GM19035 (cell line): ENCODE measurements at regions not wholly inside any gene's neighbourhood (a gene's known extent, or its start where the extent isn't known, plus 50 kb on each side); places are given as distances from the start of the nearest gene placed in this dataset.
"Not testable (repeated sequence)": the region's sequence is repeated elsewhere in the genome, so short reads cannot be mapped to it uniquely, and the experiment has no call there.

Source experiments
- ATAC-seq: cut with Tn5 transposase; IDR thresholded peaks from one replicate; pipeline ENCODE4 v1.9.1; 2021; ENCODE audit not compliant: unreplicated experiment

DNA sequence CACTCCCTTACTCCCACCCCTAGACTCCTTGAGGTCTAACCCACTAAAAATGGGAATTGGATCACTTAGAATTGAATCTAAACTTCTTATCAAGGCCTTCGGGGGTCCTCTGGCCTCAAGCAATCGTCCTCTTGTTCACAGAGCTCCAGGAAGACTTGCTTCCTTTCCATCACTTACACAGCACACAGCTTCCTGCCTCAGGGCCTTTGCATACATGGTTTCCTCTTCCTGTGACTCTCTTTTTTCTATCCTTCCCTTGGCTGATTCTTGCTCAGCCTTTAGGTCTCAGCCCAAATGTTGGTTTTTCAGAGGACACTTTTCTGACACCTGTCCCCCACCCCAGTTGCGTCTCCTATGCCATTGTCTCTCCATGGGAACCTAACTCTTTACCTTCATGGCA lies 50.0 kb upstream of the ALDH1B1 start:
- ATAC-seq, result no peak

DNA sequence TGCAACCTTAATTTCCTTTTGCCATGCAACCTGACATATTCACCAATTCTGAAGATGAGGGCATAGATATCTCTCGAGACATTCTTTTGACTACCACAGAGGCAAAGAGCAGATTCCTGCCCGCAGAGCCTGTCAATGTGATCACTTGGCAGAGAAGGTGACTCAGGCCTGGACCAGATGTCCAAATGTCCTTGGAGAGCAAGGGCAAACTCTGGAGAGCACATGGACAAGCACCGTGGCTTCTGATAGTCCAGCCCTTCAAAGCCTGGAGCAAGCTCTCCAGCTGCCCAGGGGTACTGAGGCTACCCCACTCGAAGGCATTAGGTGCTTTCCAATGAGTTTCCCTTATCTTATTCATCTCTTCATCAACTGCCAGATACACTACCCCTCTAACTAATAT lies 50.4 kb upstream of the ALDH1B1 start:
- ATAC-seq, result no peak

DNA sequence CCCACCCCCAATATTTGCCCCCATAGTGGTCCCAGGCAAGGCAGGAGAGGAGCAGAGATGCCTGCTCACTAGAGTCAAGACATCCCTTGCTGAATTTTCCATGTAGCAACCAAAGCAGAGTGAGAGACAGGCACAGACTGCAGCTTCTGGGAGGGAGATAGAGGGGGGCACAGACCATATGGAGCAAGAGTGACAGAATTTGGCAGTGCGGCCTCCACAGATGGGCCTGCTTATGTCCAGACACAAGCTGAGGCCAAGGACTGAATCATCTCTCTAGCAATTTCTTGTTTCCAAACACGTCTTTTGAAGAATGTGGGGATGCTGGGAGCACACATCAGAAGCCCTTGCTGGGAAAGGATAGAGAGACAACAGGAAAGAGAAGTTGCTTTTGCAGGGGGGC lies 53.0 kb upstream of the ALDH1B1 start:
- ATAC-seq, result no peak

DNA sequence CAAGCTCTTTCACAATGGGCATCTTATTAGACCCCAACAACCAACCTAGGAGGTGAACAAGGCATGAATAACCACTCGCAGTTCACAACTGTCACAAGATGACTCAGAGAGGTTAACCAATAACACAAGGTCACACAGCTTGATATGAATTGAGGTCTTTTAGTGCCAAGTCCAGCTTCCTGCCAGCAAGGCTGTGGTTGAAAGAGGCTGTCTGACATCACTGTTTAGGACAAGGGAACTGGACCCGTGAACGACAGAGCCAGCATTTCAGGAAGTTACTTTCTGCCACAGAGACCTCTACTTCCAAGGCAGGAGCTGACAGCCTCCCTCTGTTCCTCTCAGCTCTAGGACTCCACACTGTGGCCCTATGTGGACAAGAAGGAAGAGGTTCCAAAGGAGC lies 53.4 kb upstream of the ALDH1B1 start:
- no peak for ATAC-seq

DNA sequence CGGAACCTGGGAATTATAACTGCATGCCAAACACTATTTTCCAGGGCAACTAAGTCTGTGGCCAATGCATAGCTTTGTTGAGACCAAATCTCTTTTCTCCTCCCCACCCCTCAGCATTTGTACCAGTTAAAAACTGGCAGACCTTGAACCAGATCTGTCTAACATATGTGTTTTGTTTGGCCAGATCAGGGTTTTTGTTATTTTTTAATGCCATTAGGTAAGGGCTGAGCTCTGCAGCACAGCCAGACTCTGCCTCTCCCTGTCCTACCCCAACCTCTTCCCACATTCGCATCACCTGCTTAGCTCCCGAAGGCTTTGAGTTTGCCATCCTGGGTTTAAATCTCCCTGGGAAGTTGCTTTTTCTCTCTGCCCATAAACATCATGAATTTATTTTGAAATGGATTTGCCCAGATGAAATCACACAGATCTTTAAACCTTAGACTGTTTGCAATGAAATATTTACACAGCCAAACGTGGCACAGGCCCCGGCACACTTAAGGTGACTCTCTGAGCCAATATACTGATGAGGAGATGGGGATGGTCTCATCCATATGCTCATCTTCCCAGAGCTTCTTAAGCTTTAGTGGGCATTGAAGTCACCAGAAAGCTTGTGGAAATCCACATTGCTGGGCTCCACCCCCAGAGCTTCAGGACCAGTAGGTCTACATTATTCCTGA lies 54.0 kb upstream of the ALDH1B1 start:
- ATAC-seq, result no peak

DNA sequence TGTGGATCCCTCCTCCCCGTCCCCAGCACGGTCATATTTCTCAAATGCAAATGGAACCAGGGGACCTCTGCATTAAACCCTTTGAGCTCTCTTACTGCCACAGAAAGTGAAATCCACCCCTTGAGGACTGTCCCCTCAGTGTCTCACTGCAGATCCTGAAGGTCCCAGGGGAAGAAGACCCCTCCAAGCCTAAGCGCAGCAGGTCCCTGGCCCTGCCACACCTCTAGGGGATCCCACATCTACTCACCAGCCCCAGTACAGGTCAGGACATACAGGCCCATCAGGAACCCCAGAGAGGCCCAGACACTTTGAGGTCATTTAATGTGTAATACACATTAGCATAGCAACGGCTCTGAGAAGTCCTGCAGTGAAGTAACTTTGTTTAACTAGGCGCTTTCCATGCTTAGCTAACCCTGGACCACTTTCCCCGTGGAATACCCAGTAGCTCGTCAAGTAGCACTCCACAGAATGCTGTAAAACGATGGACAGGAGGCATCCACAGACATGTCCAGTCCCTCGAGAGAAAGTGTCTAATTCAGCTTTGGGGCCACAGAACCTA lies 54.7 kb upstream of the ALDH1B1 start:
- no peak for ATAC-seq

DNA sequence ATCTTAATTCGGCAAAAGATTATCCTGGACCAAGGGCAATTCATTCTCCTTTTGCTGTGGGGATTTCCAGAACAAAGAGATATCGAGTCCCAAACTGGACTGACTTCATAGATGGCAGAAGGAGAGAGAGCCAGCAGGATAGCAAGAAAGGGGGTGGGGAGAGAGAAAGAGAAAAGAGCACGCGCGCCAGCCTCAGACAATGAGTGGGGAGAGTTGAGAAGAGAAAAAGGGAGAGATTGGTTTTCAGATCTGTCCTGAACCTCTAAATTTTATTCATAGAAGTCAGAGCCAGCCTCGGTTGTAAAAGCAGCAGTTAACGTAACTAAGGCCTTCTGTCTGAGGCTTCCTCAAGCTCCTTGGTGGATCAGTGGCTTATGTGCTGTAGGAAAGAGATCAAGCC lies 55.3 kb upstream of the ALDH1B1 start:
- ATAC-seq, result no peak

DNA sequence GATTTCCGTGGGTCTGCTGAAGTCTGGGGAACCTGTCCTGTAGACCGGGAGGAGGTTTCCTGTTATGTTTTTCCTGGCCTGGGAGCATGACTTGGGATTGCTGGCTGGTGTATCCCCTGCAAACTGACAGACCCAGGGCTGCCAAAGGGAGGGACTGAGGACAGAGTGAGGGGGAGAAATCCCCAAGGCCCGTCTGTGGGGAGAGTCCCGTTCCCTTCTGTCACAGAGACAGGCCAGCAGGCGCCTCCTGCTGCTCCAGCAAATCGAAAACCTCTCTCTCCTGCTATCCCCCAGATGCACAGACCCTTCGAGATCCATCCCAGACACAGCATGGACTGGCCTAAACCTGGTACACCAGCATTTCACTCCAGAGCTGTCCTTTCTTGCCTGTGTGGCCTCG lies 56.2 kb upstream of the ALDH1B1 start:
- ATAC-seq, result no peak

DNA sequence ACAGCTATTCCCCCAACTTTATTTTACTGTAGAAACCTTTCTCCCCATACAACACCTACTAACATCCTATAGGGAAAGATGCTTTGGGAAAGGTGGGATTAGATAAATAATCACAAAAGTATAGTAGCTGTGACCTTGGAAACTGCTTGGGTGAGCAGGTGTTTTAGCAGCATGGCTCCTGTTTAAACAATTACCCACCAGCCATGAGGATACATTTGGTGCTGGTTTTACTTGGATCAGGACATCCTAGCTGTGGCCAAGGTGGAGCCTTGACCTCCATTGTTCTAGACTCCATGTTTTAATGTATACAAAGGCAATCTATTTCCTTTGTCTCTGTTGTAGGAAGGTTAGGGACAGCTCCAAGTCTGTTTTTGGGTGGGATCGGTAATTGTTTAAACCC lies 56.8 kb upstream of the ALDH1B1 start:
- no peak for ATAC-seq

DNA sequence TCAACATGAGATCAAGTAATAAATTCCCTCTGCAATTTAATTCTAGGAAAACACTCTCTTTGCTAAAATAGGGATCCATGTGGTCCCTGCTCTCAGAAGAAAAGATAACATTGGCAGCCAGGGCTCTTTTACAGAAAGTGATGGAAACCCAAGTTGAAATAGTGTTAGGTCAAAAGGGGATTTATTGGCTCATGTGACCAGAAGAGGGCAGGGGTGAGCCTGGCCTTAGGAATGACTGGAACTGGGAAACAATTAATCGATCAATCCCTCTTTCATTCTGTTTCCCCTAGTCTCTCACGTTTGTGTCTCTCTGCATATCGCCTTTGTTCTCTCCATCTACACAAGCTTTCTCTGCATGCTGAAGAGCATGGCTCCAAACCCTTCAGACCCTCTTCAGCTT lies 58.3 kb upstream of the ALDH1B1 start:
- ATAC-seq, result no peak

DNA sequence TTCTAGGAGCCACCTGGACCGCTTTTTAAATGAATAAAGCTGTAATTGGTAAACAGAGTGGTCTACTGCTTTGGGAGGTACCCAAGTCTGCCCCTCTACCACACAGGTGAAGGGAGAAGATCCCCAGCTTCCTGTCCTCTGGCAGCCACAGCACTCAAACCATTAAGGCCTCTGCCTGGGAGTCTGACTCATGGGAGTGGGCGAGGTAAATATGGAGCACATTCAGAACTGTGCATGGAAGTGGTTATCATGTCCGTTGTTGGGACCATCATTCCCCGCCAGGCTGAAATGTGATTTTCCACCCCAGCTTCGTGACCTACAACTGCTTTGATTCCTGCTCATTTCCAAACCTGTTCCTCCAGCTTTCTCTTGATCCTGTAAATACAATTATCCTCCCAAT lies 59.5 kb upstream of the ALDH1B1 start:
- no peak for ATAC-seq

DNA sequence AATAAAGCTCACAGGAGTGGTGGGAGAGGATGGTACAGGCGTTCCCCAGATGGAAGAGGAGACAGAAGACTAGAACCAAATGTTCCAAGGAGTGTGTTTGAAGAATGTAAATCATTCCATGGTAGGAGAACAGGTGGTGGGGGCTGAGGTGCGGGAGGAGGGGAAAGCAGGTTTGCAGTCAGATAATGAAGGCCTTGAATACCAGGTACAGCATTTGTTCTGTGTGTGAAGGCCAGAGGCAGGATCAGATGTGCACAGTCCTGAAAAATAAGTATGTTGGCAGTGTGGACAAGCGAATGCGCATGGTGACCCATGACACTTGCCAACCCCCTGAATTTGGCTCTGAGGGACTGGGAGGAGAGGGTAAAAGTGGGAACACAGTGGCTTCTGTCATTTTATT lies 59.9 kb upstream of the ALDH1B1 start:
- ATAC-seq, result no peak

DNA sequence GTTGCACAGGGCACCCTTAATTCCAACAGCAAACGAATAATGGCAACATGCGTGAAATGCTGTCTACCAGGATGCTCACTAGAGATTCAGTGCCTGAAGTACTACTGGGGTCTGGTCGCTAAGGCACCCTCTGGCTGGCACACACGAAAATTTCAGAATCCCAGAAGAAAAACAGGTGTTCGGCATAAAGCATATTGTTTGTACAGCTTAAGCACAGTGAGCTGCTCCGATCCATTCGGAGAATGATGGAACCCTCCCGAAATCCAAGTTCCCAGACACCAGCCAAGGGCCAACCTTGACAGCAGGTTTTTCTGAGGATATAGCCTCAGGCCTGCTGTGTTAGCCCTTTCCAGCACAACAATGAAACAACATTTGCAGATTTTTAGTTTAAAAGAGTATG lies 61.4 kb upstream of the ALDH1B1 start:
- no peak for ATAC-seq

DNA sequence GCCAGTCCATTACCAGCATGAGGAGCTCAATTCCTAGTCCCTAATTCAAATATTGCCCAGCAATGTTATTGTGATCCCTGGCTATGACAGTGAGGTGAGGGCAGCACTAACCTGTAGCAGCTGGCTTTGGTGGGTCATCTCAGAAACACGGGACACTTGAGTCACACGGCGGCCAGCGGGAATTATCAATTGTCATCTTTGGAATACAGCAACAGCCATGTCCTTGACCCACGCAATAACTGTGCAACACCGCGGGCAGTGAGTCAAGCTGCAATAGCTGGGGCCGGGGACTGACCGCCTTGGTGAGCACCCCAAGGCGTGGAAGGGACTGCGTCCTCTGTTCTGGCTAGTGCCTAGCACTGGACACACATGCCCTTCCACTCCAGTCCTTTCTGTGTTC lies 62.5 kb upstream of the ALDH1B1 start:
- no peak for ATAC-seq

DNA sequence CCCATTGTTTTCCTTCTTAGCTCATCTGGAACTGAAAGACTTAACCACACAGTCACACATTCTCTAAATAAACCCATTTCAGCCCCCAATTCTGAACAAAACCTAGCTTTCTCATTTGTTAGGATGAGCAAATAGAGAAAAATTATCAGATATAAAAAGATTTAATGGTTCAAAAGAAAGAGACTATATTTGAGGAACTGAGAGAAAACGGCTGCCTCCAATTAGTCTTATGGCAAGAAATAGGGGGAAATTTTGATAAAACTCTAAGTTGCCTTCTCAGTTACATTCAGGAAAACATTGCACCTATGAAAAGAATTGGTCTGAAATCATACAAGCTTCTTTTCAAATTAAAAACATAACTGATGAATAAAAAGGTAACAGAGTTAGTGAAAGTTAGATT lies 63.7 kb upstream of the ALDH1B1 start:
- ATAC-seq, result no peak

DNA sequence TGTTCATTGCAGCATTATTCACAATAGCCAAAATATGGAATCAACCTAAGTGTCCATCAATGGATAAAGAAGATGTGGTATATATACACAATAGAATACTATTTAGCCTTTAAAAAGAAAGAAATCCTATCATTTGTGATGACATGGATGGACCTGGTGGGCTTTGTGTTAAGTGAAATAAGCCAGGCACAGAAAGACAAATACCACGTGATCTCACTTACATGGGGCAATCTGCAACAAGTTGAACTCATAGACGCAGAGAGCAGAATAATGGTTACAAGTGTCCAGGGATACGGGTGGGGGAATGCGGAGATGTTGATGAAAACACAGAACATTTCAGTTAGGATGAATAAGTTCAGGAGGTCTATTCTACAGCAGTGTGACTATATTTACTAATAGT lies 66.4 kb upstream of the ALDH1B1 start:
- ATAC-seq, result no peak

DNA sequence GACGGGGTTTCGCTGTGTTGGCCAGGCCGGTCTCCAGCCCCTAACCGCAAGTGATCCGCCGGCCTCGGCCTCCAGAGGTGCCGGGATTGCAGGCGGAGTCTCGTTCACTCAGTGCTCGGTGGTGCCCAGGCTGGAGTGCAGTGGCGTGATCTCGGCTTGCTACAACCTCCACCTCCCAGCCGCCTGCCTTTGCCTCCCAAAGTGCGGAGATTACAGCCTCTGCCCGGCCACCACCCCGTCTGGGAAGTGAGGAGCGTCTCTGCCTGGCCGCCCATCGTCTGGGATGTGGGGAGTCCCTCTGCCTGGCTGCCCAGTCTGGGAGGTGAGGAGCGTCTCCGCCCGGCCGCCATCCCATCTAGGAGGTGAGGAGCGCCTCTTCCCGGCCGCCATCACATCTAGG lies 68.3 kb upstream of the ALDH1B1 start:
- not testable (repeated sequence) for ATAC-seq

DNA sequence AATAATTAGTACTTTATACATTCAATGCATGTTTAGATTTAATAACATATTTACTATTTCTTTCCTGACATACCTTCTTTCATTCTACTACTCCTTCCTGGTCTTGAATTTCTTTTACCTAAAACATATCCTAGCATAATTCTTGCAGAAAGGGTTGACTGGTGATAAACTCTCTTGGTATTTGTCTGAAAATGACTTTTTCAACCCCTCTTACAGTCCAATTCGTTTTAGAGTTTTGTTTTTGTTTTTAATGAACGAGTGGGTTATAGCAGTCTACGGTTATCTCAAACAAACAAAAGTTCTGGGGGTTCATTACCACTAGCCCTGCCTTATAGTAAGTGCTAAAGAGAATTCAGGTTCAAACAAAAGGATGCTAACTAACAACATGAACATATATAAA lies 69.6 kb upstream of the ALDH1B1 start:
- ATAC-seq, result no peak

DNA sequence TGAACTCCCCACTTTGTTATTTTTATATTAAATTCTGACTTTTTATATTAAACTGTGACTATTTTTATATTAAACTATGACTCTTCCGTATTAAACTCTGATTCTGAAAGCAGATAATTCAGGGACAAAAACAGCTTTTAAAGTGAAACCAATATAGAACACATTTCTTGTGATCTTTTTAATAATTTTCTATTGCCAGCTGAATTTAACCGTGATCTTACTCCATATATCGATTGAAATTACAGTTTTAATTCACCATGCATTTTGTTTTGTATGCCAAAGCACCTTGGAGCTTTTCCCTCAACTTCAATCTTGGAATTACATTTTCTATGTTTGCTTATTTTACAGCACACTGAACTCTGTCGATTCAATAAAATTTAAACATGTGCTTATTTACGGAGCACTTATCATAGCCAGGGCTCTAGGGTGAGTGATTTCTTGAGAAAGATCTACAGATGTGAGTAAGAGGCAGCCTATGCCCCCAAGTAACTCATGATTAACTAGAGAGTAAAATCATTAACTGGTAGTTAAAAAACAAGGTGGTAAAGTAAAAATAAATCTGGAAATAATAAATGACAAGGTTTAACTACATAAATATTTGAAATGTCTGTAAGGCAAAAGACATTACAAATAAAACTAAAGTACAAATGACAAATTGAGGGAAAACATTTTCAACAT lies 72.9 kb upstream of the ALDH1B1 start:
- no peak for ATAC-seq

DNA sequence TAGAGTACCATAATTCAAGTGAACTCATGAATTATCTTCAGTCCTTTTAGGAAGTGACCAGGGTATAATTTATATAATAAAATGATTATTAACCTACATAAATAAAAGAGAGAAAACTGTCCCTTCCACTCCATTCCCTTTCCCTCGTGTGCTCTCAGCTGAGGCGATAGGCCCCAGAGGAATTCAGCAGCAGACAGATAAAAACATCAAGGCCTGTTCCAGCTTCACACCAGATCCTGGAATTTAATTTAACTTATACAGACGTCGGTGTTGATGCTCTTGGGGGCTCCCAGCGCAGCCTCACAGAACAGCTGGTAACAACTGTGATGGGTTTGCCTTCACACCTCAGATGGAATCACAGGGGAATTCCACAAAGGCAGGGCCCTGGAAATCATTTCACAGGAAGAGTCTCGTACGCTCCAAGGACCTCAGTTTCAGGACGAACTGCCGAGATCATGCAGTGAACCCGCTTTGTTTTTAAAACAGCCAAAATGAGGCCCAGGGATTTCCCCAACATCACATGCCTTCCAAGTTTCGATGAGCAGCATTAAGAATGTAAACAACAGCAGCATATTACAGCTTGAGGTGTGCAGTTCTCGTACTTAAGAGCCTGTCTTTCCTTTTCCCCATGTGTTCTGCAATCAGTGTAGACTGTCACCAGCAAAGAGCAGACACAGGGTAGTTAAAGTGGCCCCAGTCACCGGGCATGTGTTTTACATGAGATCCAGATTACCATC lies 73.6 kb upstream of the ALDH1B1 start:
- peak; percentile 91 for ATAC-seq

DNA sequence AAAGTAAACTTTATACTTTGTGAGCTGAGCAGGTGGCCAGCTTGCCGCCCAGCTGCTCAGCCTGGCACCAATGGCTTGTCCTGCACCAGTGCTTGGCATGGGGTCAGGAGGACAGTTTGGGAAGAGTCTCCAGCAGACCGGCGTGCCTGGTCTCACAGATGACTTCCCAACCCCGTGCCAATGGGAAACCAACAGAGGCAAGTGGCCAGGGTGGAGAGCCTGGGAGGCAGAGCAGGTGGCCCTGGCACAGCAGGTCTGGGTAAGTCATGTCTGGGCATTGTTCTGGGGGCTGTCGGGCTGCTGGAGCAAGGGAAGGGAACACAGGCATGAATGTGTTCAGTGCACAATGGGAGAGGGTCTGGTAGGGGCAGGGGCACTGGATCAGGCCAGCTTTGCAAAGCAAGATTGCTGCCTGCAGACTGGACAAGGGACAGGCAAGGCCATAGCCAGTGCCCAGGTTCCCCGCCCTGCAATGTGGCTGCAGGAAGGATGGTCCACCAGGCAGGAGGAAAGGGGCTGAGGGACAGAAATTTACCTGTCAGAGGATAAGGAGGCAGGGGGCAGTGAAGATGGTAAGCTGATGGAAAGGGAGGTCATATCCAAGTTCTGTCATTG lies 76.2 kb upstream of the ALDH1B1 start:
- no peak for ATAC-seq
